ENCODE measurements at regions not wholly inside any gene's neighbourhood (a gene's known extent, or its start where the extent isn't known, plus 50 kb on each side); places are given as distances from the start of the nearest gene placed in this dataset.

DNA sequence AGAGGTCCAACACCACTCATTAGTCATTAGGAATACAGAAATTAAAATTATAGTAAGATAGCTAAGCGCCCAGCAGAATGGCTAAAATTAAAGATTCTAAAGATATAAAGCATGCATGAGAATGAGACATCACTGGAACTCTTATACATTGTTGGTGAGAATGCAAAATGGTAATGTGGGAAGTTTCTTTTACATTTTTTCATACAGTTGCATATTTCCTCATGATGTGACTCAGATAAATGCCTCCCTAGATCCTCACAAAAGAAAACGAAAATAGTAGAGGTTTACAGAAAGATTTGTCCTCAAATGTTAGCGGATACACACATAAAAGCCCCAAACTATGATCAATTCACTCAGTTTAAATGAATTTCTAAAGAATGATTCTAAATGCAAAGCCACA is 633.7 kb upstream of the GJE1 start:
- no peaks in the 10 kb centered on the region for H3K27me3 ChIP-seq (ENCODE audit: insufficient read depth, low read length)
- H3K9me3 ChIP-seq (ENCODE audit: low read length) = no peaks in the 10 kb centered on the region
- H3K4me1 ChIP-seq (ENCODE audit: insufficient read depth, low read length) = no peaks in the 10 kb centered on the region
- no peak overlapping the region for H2AFZ ChIP-seq (ENCODE audit: low read depth, low read length)
- no peak overlapping the region for H3K4me3 ChIP-seq (ENCODE audit: low read length)
- H3K36me3 ChIP-seq (ENCODE audit: insufficient read depth, low read length) = no peaks in the 10 kb centered on the region

DNA sequence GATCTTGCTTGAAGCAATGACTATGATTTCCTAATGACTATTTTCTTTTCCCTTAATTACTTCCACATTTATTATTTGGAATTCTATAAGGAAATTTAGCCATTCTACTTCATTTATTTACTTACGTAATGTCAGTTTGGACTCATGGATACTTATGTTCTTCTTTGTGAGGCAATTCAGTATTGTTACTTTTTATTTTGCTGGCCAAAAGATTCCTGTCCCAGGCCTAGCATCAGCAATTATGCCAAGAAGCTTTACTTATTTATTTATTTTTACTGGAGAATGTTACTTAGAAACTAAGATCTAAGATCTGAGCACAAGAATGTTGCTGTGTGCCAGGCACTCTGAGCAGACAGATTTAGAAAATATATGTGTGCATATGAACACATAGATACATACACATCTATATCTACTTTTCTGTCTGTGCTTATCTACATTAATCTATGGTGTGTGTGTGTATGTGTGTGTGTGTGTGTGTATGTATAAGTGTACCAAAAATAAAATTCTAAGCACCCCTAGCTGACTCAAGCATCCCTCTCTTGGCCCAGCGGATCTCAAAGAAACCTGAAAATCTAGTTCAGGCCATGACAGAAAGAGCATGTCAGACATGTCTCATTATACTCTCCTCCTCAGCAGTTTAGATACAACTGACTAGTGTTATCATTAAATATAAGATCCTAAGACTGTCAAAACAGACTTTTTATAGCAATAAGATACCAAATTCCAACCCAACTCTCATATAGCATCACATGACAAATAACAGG is 640.0 kb upstream of the GJE1 start:
- H3K9me3 ChIP-seq (ENCODE audit: low read length) = no peaks in the 10 kb centered on the region
- H2AFZ ChIP-seq (ENCODE audit: low read depth, low read length) = no peak overlapping the region
- H3K4me1 ChIP-seq (ENCODE audit: insufficient read depth, low read length) = no peaks in the 10 kb centered on the region
- H3K4me3 ChIP-seq (ENCODE audit: low read length) = no peak overlapping the region
- no peaks in the 10 kb centered on the region for H3K27me3 ChIP-seq (ENCODE audit: insufficient read depth, low read length)
- H3K36me3 ChIP-seq (ENCODE audit: insufficient read depth, low read length) = no peaks in the 10 kb centered on the region

GRCh38 chr6:141491684-141492083 is 641.0 kb upstream of the GJE1 start:
- no peaks in the 10 kb centered on the region for H3K36me3 ChIP-seq (ENCODE audit: insufficient read depth, low read length)
- no peaks in the 10 kb centered on the region for H3K4me1 ChIP-seq (ENCODE audit: insufficient read depth, low read length)
- H2AFZ ChIP-seq (ENCODE audit: low read depth, low read length) = no peak overlapping the region
- no peaks in the 10 kb centered on the region for H3K27me3 ChIP-seq (ENCODE audit: insufficient read depth, low read length)
- no peaks in the 10 kb centered on the region for H3K9me3 ChIP-seq (ENCODE audit: low read length)
- H3K4me3 ChIP-seq (ENCODE audit: low read length) = no peak overlapping the region

DNA sequence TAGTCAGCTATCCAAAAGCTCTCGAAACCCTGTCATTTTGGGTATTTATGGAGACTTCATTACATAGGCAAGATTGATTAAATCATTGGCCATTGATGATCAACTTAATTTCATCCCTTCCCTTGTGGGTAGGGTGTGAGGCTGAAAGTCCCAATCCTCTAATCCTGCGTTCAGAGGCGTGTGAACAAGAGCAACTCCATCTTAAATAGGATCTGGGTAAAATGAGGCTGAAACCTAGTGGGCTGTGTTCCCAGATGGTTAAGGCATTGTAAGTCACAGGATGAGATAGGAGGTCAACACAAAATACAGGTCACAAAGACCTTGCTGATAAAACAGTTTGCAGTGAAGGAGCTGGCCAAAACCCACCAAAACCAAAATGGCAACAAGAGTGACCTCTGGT is 641.7 kb upstream of the GJE1 start:
- no peak overlapping the region for H2AFZ ChIP-seq (ENCODE audit: low read depth, low read length)
- H3K36me3 ChIP-seq (ENCODE audit: insufficient read depth, low read length) = no peaks in the 10 kb centered on the region

DNA sequence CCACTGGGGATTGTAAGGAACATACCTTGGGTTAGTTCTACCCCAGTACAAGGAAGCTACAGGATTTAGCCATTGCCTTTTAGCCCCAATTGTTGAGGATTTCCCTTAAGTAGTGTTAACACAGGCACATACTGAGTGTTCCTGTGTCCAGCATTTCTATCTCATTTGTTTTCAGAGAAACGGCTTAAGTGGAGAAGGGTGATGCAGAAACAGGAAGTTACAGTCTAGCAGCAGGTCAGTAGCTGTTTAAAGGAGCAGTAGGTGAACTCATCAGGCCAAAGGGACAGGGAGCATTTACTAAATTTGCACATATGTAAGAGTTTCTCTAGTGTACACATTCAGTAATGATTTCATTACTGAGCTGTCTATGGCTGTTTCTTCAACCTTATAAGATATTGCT is 644.2 kb upstream of the GJE1 start:
- Histone ChIP-seq H3K9me3 (ENCODE audit: low read length) (no peaks in the 10 kb centered on the region), H3K4me1 (ENCODE audit: insufficient read depth, low read length) (peaks cover 3% of the 10 kb centered on the region), H2AFZ (ENCODE audit: low read depth, low read length) (no peak overlapping the region), H3K27me3 (ENCODE audit: insufficient read depth, low read length) (no peaks in the 10 kb centered on the region), H3K36me3 (ENCODE audit: insufficient read depth, low read length) (no peaks in the 10 kb centered on the region), H3K4me3 (ENCODE audit: low read length) (no peak overlapping the region)

More for the DNA sequence above, 641.7 kb upstream of the GJE1 start:
- Histone ChIP-seq H3K27me3 (ENCODE audit: insufficient read depth, low read length) (no peaks in the 10 kb centered on the region), H3K4me1 (ENCODE audit: insufficient read depth, low read length) (no peaks in the 10 kb centered on the region), H3K9me3 (ENCODE audit: low read length) (no peaks in the 10 kb centered on the region), H3K4me3 (ENCODE audit: low read length) (no peak overlapping the region)

DNA sequence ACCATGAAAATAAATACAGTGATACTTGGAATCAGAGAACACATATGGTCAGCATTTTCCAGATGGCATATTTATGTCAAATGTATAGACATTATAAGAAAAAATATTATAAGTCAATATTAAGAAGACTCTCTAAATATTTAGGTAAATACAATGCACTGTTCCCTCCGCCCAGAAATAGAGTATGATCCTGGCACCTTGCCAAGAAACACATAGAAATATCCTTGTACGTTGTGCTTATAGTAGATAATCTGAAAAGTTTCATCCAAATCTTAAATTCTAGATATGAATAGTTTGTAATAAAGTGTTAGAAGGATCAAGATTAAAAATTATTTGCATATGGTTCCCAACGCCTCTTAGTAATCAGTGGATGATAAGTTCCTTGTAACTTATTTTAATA is 645.8 kb upstream of the GJE1 start:
- H3K4me1 ChIP-seq (ENCODE audit: insufficient read depth, low read length) = peaks cover 17% of the 10 kb centered on the region
- no peak overlapping the region for H3K4me3 ChIP-seq (ENCODE audit: low read length)
- H3K36me3 ChIP-seq (ENCODE audit: insufficient read depth, low read length) = no peaks in the 10 kb centered on the region
- no peak overlapping the region for H2AFZ ChIP-seq (ENCODE audit: low read depth, low read length)
- H3K9me3 ChIP-seq (ENCODE audit: low read length) = no peaks in the 10 kb centered on the region
- H3K27me3 ChIP-seq (ENCODE audit: insufficient read depth, low read length) = no peaks in the 10 kb centered on the region

DNA sequence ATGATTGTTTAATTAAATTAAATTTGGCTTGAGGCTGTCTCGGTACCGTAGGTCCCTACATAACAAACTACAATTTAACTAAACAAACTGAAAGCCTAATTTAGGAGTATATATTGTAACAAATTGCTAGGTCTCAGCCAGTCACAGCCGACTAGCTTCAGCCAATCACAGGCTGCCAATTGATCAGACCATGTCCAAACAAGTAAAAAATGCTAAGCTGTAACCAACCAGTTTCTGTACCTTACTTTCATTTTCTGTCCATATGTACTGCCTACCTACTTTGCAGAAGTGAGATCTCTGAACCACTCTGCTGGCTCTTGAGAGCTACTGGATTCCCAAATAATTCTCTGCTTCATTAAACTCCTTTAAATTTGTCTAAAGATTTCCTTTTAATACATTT is 648.0 kb upstream of the GJE1 start:
- H3K9me3 ChIP-seq (ENCODE audit: low read length) = no peaks in the 10 kb centered on the region
- no peaks in the 10 kb centered on the region for H3K27me3 ChIP-seq (ENCODE audit: insufficient read depth, low read length)
- H3K4me3 ChIP-seq (ENCODE audit: low read length) = no peak overlapping the region
- no peaks in the 10 kb centered on the region for H3K36me3 ChIP-seq (ENCODE audit: insufficient read depth, low read length)
- H3K4me1 ChIP-seq (ENCODE audit: insufficient read depth, low read length) = peaks cover 17% of the 10 kb centered on the region
- H2AFZ ChIP-seq (ENCODE audit: low read depth, low read length) = no peak overlapping the region

DNA sequence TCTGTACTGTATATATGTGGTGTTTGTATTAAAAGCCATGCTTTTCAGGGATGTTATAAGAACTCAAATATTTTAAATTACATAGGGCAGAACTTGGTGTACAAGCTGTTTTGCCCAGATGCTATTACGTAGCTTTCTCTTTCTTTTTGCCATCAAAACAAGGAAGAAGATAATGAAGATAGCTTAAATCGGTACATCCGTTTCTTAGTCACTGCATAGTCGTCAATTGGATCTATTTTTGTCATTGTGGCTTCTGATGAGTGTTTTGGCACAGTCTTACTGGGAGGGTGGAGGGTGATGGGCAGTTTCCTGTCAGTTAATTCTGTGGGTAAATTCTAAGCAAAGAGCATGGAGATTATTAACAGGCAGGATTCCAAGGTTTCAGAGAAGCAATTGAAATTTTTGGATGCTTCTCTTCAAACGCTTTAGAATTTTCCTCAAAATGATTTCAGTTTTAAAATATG is 649.1 kb upstream of the GJE1 start:
- Histone ChIP-seq H3K27me3 (ENCODE audit: insufficient read depth, low read length) (no peaks in the 10 kb centered on the region), H2AFZ (ENCODE audit: low read depth, low read length) (peak overlapping the region; percentile 58), H3K4me3 (ENCODE audit: low read length) (no peak overlapping the region), H3K4me1 (ENCODE audit: insufficient read depth, low read length) (peaks cover 17% of the 10 kb centered on the region), H3K9me3 (ENCODE audit: low read length) (no peaks in the 10 kb centered on the region), H3K36me3 (ENCODE audit: insufficient read depth, low read length) (no peaks in the 10 kb centered on the region)

DNA sequence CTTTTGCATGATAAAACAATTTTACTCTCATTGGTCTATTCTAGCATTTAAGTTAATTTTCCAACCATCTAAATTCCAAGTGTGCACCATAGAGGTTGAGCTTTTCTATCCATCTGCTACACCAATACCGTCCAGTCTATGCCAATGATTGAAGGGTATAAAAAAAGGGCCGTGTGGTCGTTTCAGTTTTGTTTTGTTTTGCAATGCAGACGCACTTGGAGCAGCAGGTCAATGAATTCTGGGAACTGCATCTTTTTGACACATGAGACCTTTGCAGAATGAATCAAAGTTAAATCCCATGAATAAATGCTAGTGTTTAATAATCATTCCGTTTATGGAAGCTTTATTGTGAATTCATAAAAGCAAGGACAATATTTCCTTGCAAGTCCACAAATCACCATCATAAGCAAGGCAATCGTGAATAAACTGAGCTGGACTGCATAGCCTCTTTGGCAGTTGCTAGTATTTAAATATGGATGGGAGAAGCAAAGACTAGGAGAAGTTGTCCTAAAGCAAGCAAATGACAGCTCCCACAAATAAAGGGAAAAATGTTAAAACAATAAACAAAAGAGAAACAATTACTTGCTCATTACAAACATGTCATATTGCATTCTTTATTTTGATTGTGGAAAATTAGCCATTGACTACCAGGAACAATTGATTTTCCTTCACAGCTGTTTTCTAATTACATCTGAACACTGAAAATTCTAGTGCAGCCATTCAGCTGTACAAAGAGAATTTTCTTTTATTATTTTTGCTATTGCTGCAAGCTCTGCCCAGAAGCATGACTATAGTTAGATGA is 649.7 kb upstream of the GJE1 start:
- no peaks in the 10 kb centered on the region for H3K9me3 ChIP-seq (ENCODE audit: low read length)
- peaks cover 17% of the 10 kb centered on the region for H3K4me1 ChIP-seq (ENCODE audit: insufficient read depth, low read length)
- H2AFZ ChIP-seq (ENCODE audit: low read depth, low read length) = peak overlapping the region; percentile 58
- H3K36me3 ChIP-seq (ENCODE audit: insufficient read depth, low read length) = no peaks in the 10 kb centered on the region
- no peaks in the 10 kb centered on the region for H3K27me3 ChIP-seq (ENCODE audit: insufficient read depth, low read length)
- peak overlapping the region; percentile 33 for H3K4me3 ChIP-seq (ENCODE audit: low read length)

GRCh38 chr6:141475259-141475658 is 657.5 kb upstream of the GJE1 start:
- Histone ChIP-seq H3K9me3 (ENCODE audit: low read length) (no peaks in the 10 kb centered on the region), H2AFZ (ENCODE audit: low read depth, low read length) (no peak overlapping the region), H3K4me1 (ENCODE audit: insufficient read depth, low read length) (peaks cover 8% of the 10 kb centered on the region), H3K36me3 (ENCODE audit: insufficient read depth, low read length) (no peaks in the 10 kb centered on the region), H3K27me3 (ENCODE audit: insufficient read depth, low read length) (no peaks in the 10 kb centered on the region), H3K4me3 (ENCODE audit: low read length) (no peak overlapping the region)

DNA sequence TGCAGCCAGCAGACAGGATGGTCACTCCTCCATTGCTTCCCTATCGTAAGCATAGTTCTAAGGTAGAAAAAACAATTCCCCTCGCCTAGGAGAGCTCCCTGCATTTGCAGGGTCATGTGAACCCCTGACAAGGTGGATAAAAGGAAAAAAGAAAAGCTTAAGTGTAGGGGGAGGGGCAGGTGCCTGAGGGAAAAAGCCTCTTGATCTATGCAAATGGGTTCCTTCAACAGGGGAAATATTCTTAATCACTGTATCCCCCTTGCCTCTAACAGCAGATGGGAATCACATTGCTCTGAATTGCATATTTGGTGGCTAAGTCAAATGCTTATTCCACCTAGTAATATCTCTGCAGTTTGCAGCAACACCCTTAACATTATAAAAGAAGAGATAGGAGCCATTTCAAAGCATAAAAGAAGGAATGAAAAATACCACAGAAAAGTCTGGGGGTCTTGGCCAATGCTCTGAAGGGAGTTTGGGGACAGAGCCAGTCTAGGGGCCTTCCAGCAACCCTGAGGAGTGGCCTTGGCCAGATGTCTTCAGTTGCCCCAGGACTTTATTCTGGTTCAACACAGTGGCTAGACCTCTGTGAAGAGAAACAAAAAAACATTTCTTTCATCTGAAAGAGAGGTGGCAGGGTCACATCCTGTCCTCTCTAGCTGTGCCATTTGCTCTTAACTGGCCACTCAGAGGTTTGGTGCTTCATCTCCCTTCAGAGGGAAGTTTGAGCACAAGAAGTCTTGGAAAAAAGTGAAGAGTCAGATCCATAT is 660.4 kb upstream of the GJE1 start:
- Histone ChIP-seq H3K36me3 (ENCODE audit: insufficient read depth, low read length) (no peaks in the 10 kb centered on the region), H3K9me3 (ENCODE audit: low read length) (no peaks in the 10 kb centered on the region), H3K4me3 (ENCODE audit: low read length) (no peak overlapping the region), H3K27me3 (ENCODE audit: insufficient read depth, low read length) (no peaks in the 10 kb centered on the region), H2AFZ (ENCODE audit: low read depth, low read length) (no peak overlapping the region), H3K4me1 (ENCODE audit: insufficient read depth, low read length) (peaks cover 8% of the 10 kb centered on the region)

GRCh38 chr6:141470810-141471209 is 661.9 kb upstream of the GJE1 start:
- Histone ChIP-seq H3K4me3 (ENCODE audit: low read length) (no peak overlapping the region), H2AFZ (ENCODE audit: low read depth, low read length) (no peak overlapping the region), H3K9me3 (ENCODE audit: low read length) (no peaks in the 10 kb centered on the region), H3K36me3 (ENCODE audit: insufficient read depth, low read length) (no peaks in the 10 kb centered on the region), H3K4me1 (ENCODE audit: insufficient read depth, low read length) (peaks cover 8% of the 10 kb centered on the region), H3K27me3 (ENCODE audit: insufficient read depth, low read length) (no peaks in the 10 kb centered on the region)

DNA sequence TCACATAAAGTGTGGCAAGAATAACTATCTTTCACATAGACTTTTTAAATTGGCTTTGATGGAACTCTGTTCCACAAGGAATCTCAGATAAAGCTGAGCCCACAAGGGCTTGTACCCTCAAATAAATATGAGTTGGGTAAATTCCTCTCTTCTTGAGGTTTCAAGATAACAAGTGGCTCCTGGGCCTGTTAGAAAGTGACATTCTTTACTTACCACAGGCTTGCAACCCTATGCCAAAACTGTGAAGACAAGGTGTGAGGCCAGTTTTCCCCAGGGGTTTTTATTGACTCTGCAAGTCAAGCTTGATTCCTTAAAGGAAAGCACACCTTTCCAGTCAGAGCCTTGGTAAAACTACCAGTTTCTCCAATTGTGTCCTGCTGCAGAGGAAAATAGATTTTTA is 664.8 kb upstream of the GJE1 start:
- Histone ChIP-seq H3K27me3 (ENCODE audit: insufficient read depth, low read length) (no peaks in the 10 kb centered on the region), H3K4me1 (ENCODE audit: insufficient read depth, low read length) (peaks cover 22% of the 10 kb centered on the region), H2AFZ (ENCODE audit: low read depth, low read length) (no peak overlapping the region)

More for the DNA sequence above, 664.8 kb upstream of the GJE1 start:
- Histone ChIP-seq H3K4me3 (ENCODE audit: low read length) (no peak overlapping the region), H3K36me3 (ENCODE audit: insufficient read depth, low read length) (no peaks in the 10 kb centered on the region), H3K9me3 (ENCODE audit: low read length) (no peaks in the 10 kb centered on the region)

Data from neuron (in vitro differentiated cells).